Stomach smooth muscle (tissue), 2 donors: ENCODE measurements at regions not wholly inside any gene's neighbourhood (a gene's known extent, or its start where the extent isn't known, plus 50 kb on each side); places are given as distances from the start of the nearest gene placed in this dataset.

Source experiments
- H3K27ac ChIP-seq: one replicate; pipeline ENCODE4 v1.7.0; 2013; ENCODE audit warnings: mild to moderate bottlenecking, low read length, inconsistent platforms
- H3K27me3 ChIP-seq, 2 donors: one replicate each; pipeline ENCODE4 v1.7.0; 2013; ENCODE audit warnings: low read length in 2 of 2; ENCODE audit not compliant: insufficient read depth in 2 of 2, control insufficient read depth in 1 of 2
- H3K36me3 ChIP-seq, 2 donors: one replicate each; pipeline ENCODE4 v1.7.0; 2013; ENCODE audit warnings: low read length in 2 of 2; ENCODE audit not compliant: control insufficient read depth in 2 of 2, insufficient read depth in 2 of 2
- H3K4me1 ChIP-seq: one replicate; pipeline ENCODE4 v1.7.0; 2013; ENCODE audit warnings: low read length; ENCODE audit not compliant: control insufficient read depth, insufficient read depth
- H3K4me3 ChIP-seq, 2 donors: one replicate each; pipeline ENCODE4 v1.7.0; 2013; ENCODE audit warnings: low read length in 2 of 2
- H3K9ac ChIP-seq, 2 donors: one replicate each; pipeline ENCODE4 v1.7.0; 2013; ENCODE audit warnings: low read length in 2 of 2, mild to moderate bottlenecking in 1 of 2
- H3K9me3 ChIP-seq, 2 donors: one replicate each; pipeline ENCODE4 v1.7.0; 2013; ENCODE audit warnings: low read length in 2 of 2; ENCODE audit not compliant: control insufficient read depth in 2 of 2
- donor health status: healthy.
- donor health status: Pancreatic carcinoma.

- Histone ChIP-seq H3K36me3 (no peaks in the 10 kb centered on the region), H3K27me3 (no peaks in the 10 kb centered on the region), H3K9ac (no peak overlapping the region), H3K9me3 (peaks cover 0 to 3% of the 10 kb centered on the region in 2 donors), H3K4me1 (no peaks in the 10 kb centered on the region), H3K27ac (no peak overlapping the region), H3K4me3 (no peak overlapping the region)
Measured at GRCh38 chr16:54846766-54847165, 83.9 kb upstream of the IRX5 start.

- Histone ChIP-seq H3K4me1 (no peaks in the 10 kb centered on the region), H3K4me3 (no peak overlapping the region), H3K27ac (no peak overlapping the region), H3K9me3 (peaks cover 0 to 3% of the 10 kb centered on the region in 2 donors), H3K9ac (no peak overlapping the region), H3K36me3 (no peaks in the 10 kb centered on the region), H3K27me3 (no peaks in the 10 kb centered on the region)
Measured at GRCh38 chr16:54843424-54843750, 87.3 kb upstream of the IRX5 start.

GRCh38 chr16:54842743-54843423, 87.8 kb upstream of the IRX5 start:
- Histone ChIP-seq H3K36me3 (no peaks in the 10 kb centered on the region), H3K27me3 (no peaks in the 10 kb centered on the region), H3K4me1 (no peaks in the 10 kb centered on the region), H3K9ac (no peak overlapping the region), H3K4me3 (no peak overlapping the region), H3K27ac (no peak overlapping the region), H3K9me3 (peaks cover 0 to 3% of the 10 kb centered on the region in 2 donors)

- Histone ChIP-seq H3K27me3 (no peaks in the 10 kb centered on the region), H3K9me3 (peaks cover 0 to 8% of the 10 kb centered on the region in 2 donors), H3K4me3 (no peak overlapping the region), H3K27ac (no peak overlapping the region), H3K4me1 (no peaks in the 10 kb centered on the region), H3K36me3 (no peaks in the 10 kb centered on the region), H3K9ac (no peak overlapping the region)
Measured at GRCh38 chr16:54829691-54830090, 101.0 kb upstream of the IRX5 start.

- Histone ChIP-seq H3K27ac (no peak overlapping the region), H3K27me3 (no peaks in the 10 kb centered on the region), H3K9me3 (no peaks in the 10 kb centered on the region), H3K9ac (no peak overlapping the region), H3K36me3 (no peaks in the 10 kb centered on the region), H3K4me3 (no peak overlapping the region), H3K4me1 (no peaks in the 10 kb centered on the region)
Measured at GRCh38 chr16:54822892-54823291, 107.8 kb upstream of the IRX5 start.

- Histone ChIP-seq H3K27ac (no peak overlapping the region), H3K36me3 (no peaks in the 10 kb centered on the region), H3K4me1 (no peaks in the 10 kb centered on the region), H3K4me3 (no peak overlapping the region), H3K9ac (no peak overlapping the region), H3K9me3 (no peaks in the 10 kb centered on the region), H3K27me3 (peaks cover 0 to 3% of the 10 kb centered on the region in 2 donors)
Measured at GRCh38 chr16:54822492-54822891, 108.2 kb upstream of the IRX5 start.

GRCh38 chr16:54821731-54822130, 108.9 kb upstream of the IRX5 start:
- H3K27me3 ChIP-seq, result peaks cover 0 to 3% of the 10 kb centered on the region in 2 donors
- H3K4me1 ChIP-seq, result no peaks in the 10 kb centered on the region
- H3K9me3 ChIP-seq, result no peaks in the 10 kb centered on the region
- H3K4me3 ChIP-seq, result no peak overlapping the region
- H3K27ac ChIP-seq, result no peak overlapping the region
- no peak overlapping the region for H3K9ac ChIP-seq
- no peaks in the 10 kb centered on the region for H3K36me3 ChIP-seq

GRCh38 chr16:54817940-54818574, 112.6 kb upstream of the IRX5 start:
- Histone ChIP-seq H3K9me3 (no peaks in the 10 kb centered on the region), H3K4me1 (no peaks in the 10 kb centered on the region), H3K36me3 (no peaks in the 10 kb centered on the region), H3K9ac (no peak overlapping the region), H3K4me3 (no peak overlapping the region), H3K27ac (no peak overlapping the region), H3K27me3 (peaks cover 3 to 8% of the 10 kb centered on the region in 2 donors)

- peaks cover 3 to 9% of the 10 kb centered on the region in 2 donors for H3K27me3 ChIP-seq
- no peaks in the 10 kb centered on the region for H3K4me1 ChIP-seq
- no peaks in the 10 kb centered on the region for H3K9me3 ChIP-seq
- no peak overlapping the region for H3K4me3 ChIP-seq
- H3K27ac ChIP-seq, result no peak overlapping the region
- H3K9ac ChIP-seq, result no peak overlapping the region
- H3K36me3 ChIP-seq, result no peaks in the 10 kb centered on the region
Measured at GRCh38 chr16:54817432-54817831, 113.2 kb upstream of the IRX5 start.

- Histone ChIP-seq H3K4me3 (no peak overlapping the region), H3K36me3 (no peaks in the 10 kb centered on the region), H3K9ac (no peak overlapping the region), H3K9me3 (no peaks in the 10 kb centered on the region), H3K27me3 (peaks cover 3 to 9% of the 10 kb centered on the region in 2 donors), H3K4me1 (no peaks in the 10 kb centered on the region), H3K27ac (no peak overlapping the region)
Measured at GRCh38 chr16:54816471-54816870, 114.2 kb upstream of the IRX5 start.

GRCh38 chr16:54815177-54815576, 115.5 kb upstream of the IRX5 start:
- Histone ChIP-seq H3K27me3 (peaks cover 3 to 9% of the 10 kb centered on the region in 2 donors), H3K9me3 (no peaks in the 10 kb centered on the region), H3K9ac (no peak overlapping the region), H3K4me1 (no peaks in the 10 kb centered on the region), H3K36me3 (no peaks in the 10 kb centered on the region), H3K27ac (no peak overlapping the region), H3K4me3 (no peak overlapping the region)
